HepG2 (cell line): ENCODE measurements at regions not wholly inside any gene's neighbourhood (a gene's known extent, or its start where the extent isn't known, plus 50 kb on each side); places are given as distances from the start of the nearest gene placed in this dataset.

Source experiments
- GTF3A ChIP-seq: sonication (generic); formaldehyde crosslinking; conservative IDR thresholded peaks from 2 replicates; pipeline ENCODE4 v1.4.0; 2020; ENCODE audit warnings: mild to moderate bottlenecking, missing genetic modification reagents
- HCFC1 ChIP-seq: fragments of 150-350 bp; IDR thresholded peaks from 2 replicates; pipeline ENCODE4 v1.6.1; 2014; ENCODE audit warnings: low read depth, low read length
- HNRNPLL ChIP-seq: fragments of 200-400 bp; formaldehyde crosslinking; IDR thresholded peaks from 2 replicates; pipeline ENCODE4 v1.6.1; 2017; ENCODE audit warnings: mild to moderate bottlenecking, low read depth, low read length; ENCODE audit not compliant: poor library complexity, severe bottlenecking
- MAF1 ChIP-seq: sonication (generic); formaldehyde crosslinking; IDR thresholded peaks from 2 replicates; pipeline ENCODE4 v1.5.0; 2020; ENCODE audit warnings: missing genetic modification reagents, borderline replicate concordance
- MIER2 ChIP-seq: IDR thresholded peaks from 2 replicates; pipeline ENCODE4 v1.6.1; 2016; ENCODE audit warnings: missing biosample characterization, missing genetic modification reagents
- MTF2 ChIP-seq: sonication (generic); formaldehyde crosslinking; IDR thresholded peaks from 2 replicates; pipeline ENCODE4 v1.5.0; 2020; ENCODE audit warnings: missing genetic modification reagents, borderline replicate concordance
- NBN ChIP-seq: fragments of 450-650 bp; conservative IDR thresholded peaks from 2 replicates; pipeline ENCODE4 v1.6.1; 2017
- PCBP1 ChIP-seq: fragments of 200-400 bp; formaldehyde crosslinking; IDR thresholded peaks from 2 replicates; pipeline ENCODE4 v1.6.1; 2017; ENCODE audit warnings: mild to moderate bottlenecking, low read depth, low read length, borderline replicate concordance
- REPIN1 ChIP-seq: sonication (generic); formaldehyde crosslinking; IDR thresholded peaks from 2 replicates; pipeline ENCODE4 v1.8.0; 2022; ENCODE audit warnings: missing genetic modification reagents, low read depth, mild to moderate bottlenecking, borderline replicate concordance
- SMYD3 ChIP-seq: sonication (generic); formaldehyde crosslinking; IDR thresholded peaks from 2 replicates; pipeline ENCODE4 v1.8.1; 2023; ENCODE audit warnings: mild to moderate bottlenecking, missing genetic modification reagents
- SP1 ChIP-seq, 2 experiments: fragments of 450-650 bp in 1 of 2; sonication (generic) in 1 of 2; formaldehyde crosslinking in 1 of 2; IDR thresholded peaks; 2 replicates each; pipeline versions ENCODE4 v1.4.0 to v1.6.1; 2016 to 2020; ENCODE audit warnings: missing genetic modification reagents in 1 of 2
- THAP11 ChIP-seq: IDR thresholded peaks from 2 replicates; pipeline ENCODE4 v1.6.1; 2016; ENCODE audit warnings: missing biosample characterization, missing genetic modification reagents
- TRIM24 ChIP-seq: sonication (generic); formaldehyde crosslinking; IDR thresholded peaks from 2 replicates; pipeline ENCODE4 v1.8.0; 2022; ENCODE audit warnings: mild to moderate bottlenecking, missing genetic modification reagents
- ZFP36L2 ChIP-seq: sonication (generic); formaldehyde crosslinking; IDR thresholded peaks from 2 replicates; pipeline ENCODE4 v1.4.0; 2020; ENCODE audit warnings: missing genetic modification reagents
- ZNF264 ChIP-seq: sonication (generic); formaldehyde crosslinking; IDR thresholded peaks from 2 replicates; pipeline ENCODE4 v1.4.0; 2020; ENCODE audit warnings: missing genetic modification reagents
- ZNF296 ChIP-seq: sonication (generic); formaldehyde crosslinking; conservative IDR thresholded peaks from 2 replicates; pipeline ENCODE4 v1.5.0; 2020; ENCODE audit warnings: mild to moderate bottlenecking, missing genetic modification reagents
- ZNF432 ChIP-seq: sonication (generic); formaldehyde crosslinking; IDR thresholded peaks from 2 replicates; pipeline ENCODE4 v1.5.0; 2020; ENCODE audit warnings: missing genetic modification reagents, mild to moderate bottlenecking, borderline replicate concordance
- ZNF766 ChIP-seq: sonication (generic); formaldehyde crosslinking; IDR thresholded peaks from 2 replicates; pipeline ENCODE4 v1.5.0; 2020; ENCODE audit warnings: missing genetic modification reagents, borderline replicate concordance
- ZNF879 ChIP-seq: sonication (generic); formaldehyde crosslinking; IDR thresholded peaks from 2 replicates; pipeline ENCODE4 v1.8.1; 2023; ENCODE audit warnings: missing genetic modification reagents
- ZNF891 ChIP-seq: sonication (generic); formaldehyde crosslinking; IDR thresholded peaks from 2 replicates; pipeline ENCODE4 v1.5.0; 2020; ENCODE audit warnings: mild to moderate bottlenecking, missing genetic modification reagents
- ZSCAN21 ChIP-seq: sonication (generic); formaldehyde crosslinking; IDR thresholded peaks from 2 replicates; pipeline ENCODE4 v1.8.0; 2022; ENCODE audit warnings: mild to moderate bottlenecking, missing genetic modification reagents, moderate library complexity, borderline replicate concordance
- TF ChIP-seq, protein P1 (sequence below): sonication (generic); formaldehyde crosslinking; IDR thresholded peaks from 2 replicates; pipeline ENCODE4 v1.4.0; 2020; ENCODE audit warnings: missing genetic modification reagents, borderline replicate concordance
- TF ChIP-seq, protein P2 (sequence below), 2 experiments: IDR thresholded peaks; 2 replicates each; pipeline ENCODE4 v1.6.1; 2011 to 2012; ENCODE audit warnings: low read length in 2 of 2, borderline replicate concordance in 1 of 2, low read depth in 1 of 2, mild to moderate bottlenecking in 1 of 2, moderate library complexity in 1 of 2
- TF ChIP-seq, protein P3 (sequence below): sonication (generic); formaldehyde crosslinking; IDR thresholded peaks from 2 replicates; pipeline ENCODE4 v1.5.0; 2020; ENCODE audit warnings: missing genetic modification reagents

DNA sequence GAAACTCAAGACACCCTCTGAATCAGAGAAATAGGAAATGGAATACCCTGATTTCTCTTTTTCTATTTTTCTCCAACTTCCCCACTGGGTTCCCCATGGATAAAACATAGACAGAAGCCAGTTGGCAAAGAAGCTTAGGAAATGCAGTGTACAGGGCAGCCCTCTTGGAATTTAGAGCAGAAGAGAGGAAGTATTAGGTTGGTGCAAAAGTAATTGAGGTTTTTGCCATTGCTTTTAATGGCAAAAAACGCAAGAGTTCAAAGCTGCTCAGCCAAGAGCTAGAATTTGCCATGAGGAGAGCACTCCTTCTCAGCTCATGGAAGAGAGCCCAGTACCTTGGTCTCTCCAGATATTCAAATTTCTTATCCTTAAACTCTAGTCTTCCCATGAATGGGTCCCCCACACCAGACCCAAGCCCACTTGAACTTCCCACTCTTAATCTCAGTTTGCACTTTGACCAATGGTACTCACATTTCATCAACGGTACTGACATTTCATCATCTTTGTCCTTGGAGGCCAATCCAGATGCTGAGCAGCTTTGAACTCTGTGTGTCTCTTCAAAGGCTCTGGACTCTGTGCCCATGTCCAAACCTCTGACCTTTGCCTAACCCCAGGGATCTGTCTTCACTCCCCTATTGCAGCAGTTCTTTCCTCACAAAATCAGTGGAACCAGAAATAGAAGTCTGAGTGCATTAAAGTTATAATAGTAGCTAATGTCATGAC is 73.2 kb upstream of the PPP1R3C start (continued):
- TF ChIP-seq, protein P1, sequence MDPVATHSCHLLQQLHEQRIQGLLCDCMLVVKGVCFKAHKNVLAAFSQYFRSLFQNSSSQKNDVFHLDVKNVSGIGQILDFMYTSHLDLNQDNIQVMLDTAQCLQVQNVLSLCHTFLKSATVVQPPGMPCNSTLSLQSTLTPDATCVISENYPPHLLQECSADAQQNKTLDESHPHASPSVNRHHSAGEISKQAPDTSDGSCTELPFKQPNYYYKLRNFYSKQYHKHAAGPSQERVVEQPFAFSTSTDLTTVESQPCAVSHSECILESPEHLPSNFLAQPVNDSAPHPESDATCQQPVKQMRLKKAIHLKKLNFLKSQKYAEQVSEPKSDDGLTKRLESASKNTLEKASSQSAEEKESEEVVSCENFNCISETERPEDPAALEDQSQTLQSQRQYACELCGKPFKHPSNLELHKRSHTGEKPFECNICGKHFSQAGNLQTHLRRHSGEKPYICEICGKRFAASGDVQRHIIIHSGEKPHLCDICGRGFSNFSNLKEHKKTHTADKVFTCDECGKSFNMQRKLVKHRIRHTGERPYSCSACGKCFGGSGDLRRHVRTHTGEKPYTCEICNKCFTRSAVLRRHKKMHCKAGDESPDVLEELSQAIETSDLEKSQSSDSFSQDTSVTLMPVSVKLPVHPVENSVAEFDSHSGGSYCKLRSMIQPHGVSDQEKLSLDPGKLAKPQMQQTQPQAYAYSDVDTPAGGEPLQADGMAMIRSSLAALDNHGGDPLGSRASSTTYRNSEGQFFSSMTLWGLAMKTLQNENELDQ (CRISPR knock-in tag) = no peak
- TF ChIP-seq, protein P2, sequence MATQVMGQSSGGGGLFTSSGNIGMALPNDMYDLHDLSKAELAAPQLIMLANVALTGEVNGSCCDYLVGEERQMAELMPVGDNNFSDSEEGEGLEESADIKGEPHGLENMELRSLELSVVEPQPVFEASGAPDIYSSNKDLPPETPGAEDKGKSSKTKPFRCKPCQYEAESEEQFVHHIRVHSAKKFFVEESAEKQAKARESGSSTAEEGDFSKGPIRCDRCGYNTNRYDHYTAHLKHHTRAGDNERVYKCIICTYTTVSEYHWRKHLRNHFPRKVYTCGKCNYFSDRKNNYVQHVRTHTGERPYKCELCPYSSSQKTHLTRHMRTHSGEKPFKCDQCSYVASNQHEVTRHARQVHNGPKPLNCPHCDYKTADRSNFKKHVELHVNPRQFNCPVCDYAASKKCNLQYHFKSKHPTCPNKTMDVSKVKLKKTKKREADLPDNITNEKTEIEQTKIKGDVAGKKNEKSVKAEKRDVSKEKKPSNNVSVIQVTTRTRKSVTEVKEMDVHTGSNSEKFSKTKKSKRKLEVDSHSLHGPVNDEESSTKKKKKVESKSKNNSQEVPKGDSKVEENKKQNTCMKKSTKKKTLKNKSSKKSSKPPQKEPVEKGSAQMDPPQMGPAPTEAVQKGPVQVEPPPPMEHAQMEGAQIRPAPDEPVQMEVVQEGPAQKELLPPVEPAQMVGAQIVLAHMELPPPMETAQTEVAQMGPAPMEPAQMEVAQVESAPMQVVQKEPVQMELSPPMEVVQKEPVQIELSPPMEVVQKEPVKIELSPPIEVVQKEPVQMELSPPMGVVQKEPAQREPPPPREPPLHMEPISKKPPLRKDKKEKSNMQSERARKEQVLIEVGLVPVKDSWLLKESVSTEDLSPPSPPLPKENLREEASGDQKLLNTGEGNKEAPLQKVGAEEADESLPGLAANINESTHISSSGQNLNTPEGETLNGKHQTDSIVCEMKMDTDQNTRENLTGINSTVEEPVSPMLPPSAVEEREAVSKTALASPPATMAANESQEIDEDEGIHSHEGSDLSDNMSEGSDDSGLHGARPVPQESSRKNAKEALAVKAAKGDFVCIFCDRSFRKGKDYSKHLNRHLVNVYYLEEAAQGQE (IDR thresholded peaks at IDR 0.05; ENCODE audit: borderline replicate concordance in 1 of 2, low read depth in 1 of 2, low read length in 2 of 2) = no peak
- TF ChIP-seq HNRNPLL = no peak
- TF ChIP-seq MTF2 = no peak
- no peak for TF ChIP-seq ZNF264
- no peak for TF ChIP-seq HCFC1
- no peak for TF ChIP-seq MIER2 (CRISPR knock-in tag)
- TF ChIP-seq MAF1 (CRISPR knock-in tag) = no peak
- TF ChIP-seq SMYD3 (CRISPR knock-in tag) = no peak
- no peak for TF ChIP-seq ZNF766 (CRISPR knock-in tag)
- peak; percentile 90 for TF ChIP-seq TRIM24
- no peak for TF ChIP-seq ZNF432 (CRISPR knock-in tag)
- TF ChIP-seq ZNF891 (CRISPR knock-in tag) = no peak
- TF ChIP-seq THAP11 (CRISPR knock-in tag) = peak; percentile 55; the same call in 1 of the 2 replicates
- TF ChIP-seq ZSCAN21 = no peak
- TF ChIP-seq ZNF296 = no peak
- no peak for TF ChIP-seq ZNF879 (CRISPR knock-in tag)
- no peak for TF ChIP-seq NBN
- TF ChIP-seq GTF3A (CRISPR knock-in tag) = no peak
- TF ChIP-seq, protein P3, sequence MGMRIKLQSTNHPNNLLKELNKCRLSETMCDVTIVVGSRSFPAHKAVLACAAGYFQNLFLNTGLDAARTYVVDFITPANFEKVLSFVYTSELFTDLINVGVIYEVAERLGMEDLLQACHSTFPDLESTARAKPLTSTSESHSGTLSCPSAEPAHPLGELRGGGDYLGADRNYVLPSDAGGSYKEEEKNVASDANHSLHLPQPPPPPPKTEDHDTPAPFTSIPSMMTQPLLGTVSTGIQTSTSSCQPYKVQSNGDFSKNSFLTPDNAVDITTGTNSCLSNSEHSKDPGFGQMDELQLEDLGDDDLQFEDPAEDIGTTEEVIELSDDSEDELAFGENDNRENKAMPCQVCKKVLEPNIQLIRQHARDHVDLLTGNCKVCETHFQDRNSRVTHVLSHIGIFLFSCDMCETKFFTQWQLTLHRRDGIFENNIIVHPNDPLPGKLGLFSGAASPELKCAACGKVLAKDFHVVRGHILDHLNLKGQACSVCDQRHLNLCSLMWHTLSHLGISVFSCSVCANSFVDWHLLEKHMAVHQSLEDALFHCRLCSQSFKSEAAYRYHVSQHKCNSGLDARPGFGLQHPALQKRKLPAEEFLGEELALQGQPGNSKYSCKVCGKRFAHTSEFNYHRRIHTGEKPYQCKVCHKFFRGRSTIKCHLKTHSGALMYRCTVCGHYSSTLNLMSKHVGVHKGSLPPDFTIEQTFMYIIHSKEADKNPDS (CRISPR knock-in tag) = peak; percentile 96
- TF ChIP-seq ZFP36L2 (CRISPR knock-in tag) = no peak
- TF ChIP-seq SP1 (IDR thresholded peaks at IDR 0.05) = no peak
- no peak for TF ChIP-seq SP1 (CRISPR knock-in tag; IDR thresholded peaks at IDR 0.05)
- TF ChIP-seq PCBP1 = no peak
- TF ChIP-seq REPIN1 (CRISPR knock-in tag) = peak; percentile 51; the same call in 1 of the 2 replicates
